HepG2 (cell line): ENCODE measurements at regions not wholly inside any gene's neighbourhood (a gene's known extent, or its start where the extent isn't known, plus 50 kb on each side); places are given as distances from the start of the nearest gene placed in this dataset.

Experiments used
- ATAC-seq: fragments of 200-7000 bp; cut with Tn5 transposase; 3 replicates; pipeline ENCODE4 v1.9.1; 2020; ENCODE audit warnings: mild to moderate bottlenecking, moderate library complexity
- BruUV-seq: library from RNA; stranded (reverse); fragments of 400-500 nt; replicated peaks from 2 replicates; lab custom pipeline; 2021; lab: Mats Ljungman, UMichigan
- CTCF ChIA-PET: fragments of 300-600 bp; formaldehyde crosslinking; extraction: SDS; loops from one replicate; lab custom pipeline; 2021; ENCODE audit warnings: low total read pairs, inconsistent platforms, low intra/inter-chr PET ratio; lab: Yijun Ruan, JAX
- POLR2A ChIA-PET: fragments of 350-600 bp; sonication (Branson Sonifier 250); formaldehyde crosslinking; loops from one replicate; lab custom pipeline; 2020; ENCODE audit warnings: antibody characterized with exemption, inconsistent platforms; lab: Yijun Ruan, JAX
- DNase-seq: peaks from one replicate; pipeline ENCODE4 v3.0.0-alpha.2; 2015; ENCODE audit warnings: low spot score
- FAIRE-seq: peaks from 3 replicates; lab custom pipeline; 2011; peaks lifted over from hg19 to GRCh38; lab: Jason Lieb, UNC
- H2AFZ ChIP-seq: one replicate; pipeline ENCODE4 v1.6.1; 2011; ENCODE audit warnings: low read length, inconsistent platforms
- H3K27ac ChIP-seq: fragments of 300-600 bp; 3 replicates; pipeline ENCODE4 v1.8.0; 2011; ENCODE audit warnings: mixed run types, mild to moderate bottlenecking, mixed read lengths, low read length, inconsistent platforms; ENCODE audit not compliant: insufficient read depth; ENCODE audit errors: extremely low read length
- H3K27me3 ChIP-seq, 2 experiments: fragments of 200-600 bp in 1 of 2; 2 replicates in 1 of 2; 3 replicates in 1 of 2; pipeline versions ENCODE4 v1.6.0 to v1.8.0; 2011; ENCODE audit warnings: low read length in 2 of 2, mild to moderate bottlenecking in 2 of 2, moderate library complexity in 2 of 2, inconsistent platforms in 1 of 2; ENCODE audit not compliant: insufficient read depth in 2 of 2, control insufficient read depth in 1 of 2
- H3K36me3 ChIP-seq, 2 experiments: fragments of 200-600 bp in 1 of 2; replicated peaks in 1 of 2; 2 replicates in 1 of 2; 3 replicates in 1 of 2; pipeline versions ENCODE4 v1.5.1 to v1.8.0; 2011; ENCODE audit warnings: low read length in 2 of 2, inconsistent platforms in 1 of 2; ENCODE audit not compliant: insufficient read depth in 2 of 2, control insufficient read depth in 1 of 2
- H3K4me1 ChIP-seq: 2 replicates; pipeline ENCODE4 v1.5.1; 2012; ENCODE audit warnings: low read length, inconsistent platforms; ENCODE audit not compliant: insufficient read depth
- H3K4me2 ChIP-seq: 2 replicates; pipeline ENCODE4 v1.6.0; 2011; ENCODE audit warnings: low read depth, low read length, inconsistent platforms
- H3K4me3 ChIP-seq, 3 experiments: fragments of 200-600 bp in 1 of 3; sonication (generic), shearing (Covaris generic) in 1 of 3; replicated peaks in 1 of 3; 2 replicates each; pipeline ENCODE4 v1.5.1; 2011 to 2016; ENCODE audit warnings: low read length in 3 of 3, inconsistent platforms in 2 of 3, low read depth in 2 of 3, mild to moderate bottlenecking in 2 of 3, control low read depth in 1 of 3, mixed read lengths in 1 of 3; ENCODE audit not compliant: insufficient read depth in 1 of 3
- H3K79me2 ChIP-seq: one replicate; pipeline ENCODE4 v1.6.1; 2011; ENCODE audit warnings: low read length, inconsistent platforms; ENCODE audit not compliant: insufficient read depth
- H3K9ac ChIP-seq: 2 replicates; pipeline ENCODE4 v1.6.0; 2011; ENCODE audit warnings: mild to moderate bottlenecking, low read depth, low read length, inconsistent platforms; ENCODE audit not compliant: insufficient read depth
- H3K9me3 ChIP-seq: 2 replicates; pipeline ENCODE4 v1.5.1; 2012; ENCODE audit warnings: mild to moderate bottlenecking, low read length
- H4K20me1 ChIP-seq: 2 replicates; pipeline ENCODE4 v1.6.0; 2011; ENCODE audit warnings: inconsistent platforms, mild to moderate bottlenecking, low read length, moderate library complexity; ENCODE audit not compliant: insufficient read depth
- BHLHE40 ChIP-seq: IDR thresholded peaks from 2 replicates; pipeline ENCODE4 v1.6.1; 2011; ENCODE audit warnings: low read length, improper control_type of control experiment
- EED ChIP-seq: sonication (generic); formaldehyde crosslinking; IDR thresholded peaks from 2 replicates; pipeline ENCODE4 v1.5.0; 2020; ENCODE audit warnings: mild to moderate bottlenecking, missing genetic modification reagents
- NFYC ChIP-seq: IDR thresholded peaks from 2 replicates; pipeline ENCODE4 v1.6.1; 2016; ENCODE audit warnings: missing genetic modification reagents, missing compliant biosample characterization
- POLR2G ChIP-seq: fragments of 200-400 bp; formaldehyde crosslinking; IDR thresholded peaks from 2 replicates; pipeline ENCODE4 v1.6.1; 2018; ENCODE audit warnings: mild to moderate bottlenecking, low read depth, low read length, moderate library complexity
- RBM39 ChIP-seq: fragments of 200-400 bp; formaldehyde crosslinking; IDR thresholded peaks from one replicate; pipeline ENCODE4 v1.6.1; 2018; ENCODE audit warnings: antibody characterized with exemption, mild to moderate bottlenecking, low read depth, low read length; ENCODE audit not compliant: poor library complexity, severe bottlenecking
- SKI ChIP-seq: fragments of 450-650 bp; IDR thresholded peaks from one replicate; pipeline ENCODE4 v1.6.1; 2018; ENCODE audit warnings: mild to moderate bottlenecking; ENCODE audit not compliant: partially characterized antibody
- SMARCC2 ChIP-seq: fragments of 450-650 bp; IDR thresholded peaks from 2 replicates; pipeline ENCODE4 v1.6.1; 2017; ENCODE audit warnings: antibody characterized with exemption, mild to moderate bottlenecking
- SNAPC2 ChIP-seq: sonication (generic); formaldehyde crosslinking; IDR thresholded peaks from 2 replicates; pipeline ENCODE4 v1.8.1; 2022; ENCODE audit warnings: mild to moderate bottlenecking, missing genetic modification reagents
- SSRP1 ChIP-seq: IDR thresholded peaks from 2 replicates; pipeline ENCODE4 v1.6.1; 2016; ENCODE audit warnings: control low read depth
- STAG1 ChIP-seq: sonication (generic); formaldehyde crosslinking; IDR thresholded peaks from 2 replicates; pipeline ENCODE4 v1.4.0; 2020; ENCODE audit warnings: missing genetic modification reagents
- STAT5B ChIP-seq: sonication (generic); formaldehyde crosslinking; IDR thresholded peaks from 2 replicates; pipeline ENCODE4 v1.4.0; 2020; ENCODE audit warnings: missing genetic modification reagents
- TEAD2 ChIP-seq: sonication (generic); formaldehyde crosslinking; IDR thresholded peaks from 2 replicates; pipeline ENCODE4 v1.9.0; 2021; ENCODE audit warnings: missing genetic modification reagents
- ZNF124 ChIP-seq: sonication (generic); formaldehyde crosslinking; IDR thresholded peaks from 2 replicates; pipeline ENCODE4 v1.4.0; 2020; ENCODE audit warnings: missing genetic modification reagents
- ZNF205 ChIP-seq: IDR thresholded peaks from 2 replicates; pipeline ENCODE4 v1.6.1; 2018; ENCODE audit warnings: missing biosample characterization, missing genetic modification reagents
- ZNF251 ChIP-seq: sonication (generic); formaldehyde crosslinking; IDR thresholded peaks from 2 replicates; pipeline ENCODE4 v1.9.0; 2021; ENCODE audit warnings: mild to moderate bottlenecking, missing genetic modification reagents
- WGBS: methylation state at CpG from one replicate; pipeline ENCODE4 v1.1.6; 2017; ENCODE audit warnings: low lambda C conversion rate; 5-methylcytosine and 5-hydroxymethylcytosine counted together
- in situ Hi-C: cut with HindIII; loops from 2 replicates; pipeline ENCODE4 v1.10.0; 2017; ENCODE audit warnings: low pct_unique_long_range_greater_than_20kb; ENCODE audit not compliant: extremely low pct_ligation_motif_present
- intact Hi-C: fragments of 100-400 bp; cut with micrococcal nuclease; formaldehyde crosslinking; loops from one replicate; pipeline ENCODE4 v1.10.0; 2022; ENCODE audit not compliant: unreplicated experiment
- TF ChIP-seq, protein P1 (sequence below): sonication (generic); formaldehyde crosslinking; conservative IDR thresholded peaks from 2 replicates; pipeline ENCODE4 v1.4.0; 2020; ENCODE audit warnings: missing genetic modification reagents
- TF ChIP-seq, protein P2 (sequence below): sonication (generic); formaldehyde crosslinking; IDR thresholded peaks from 2 replicates; pipeline ENCODE4 v1.8.1; 2023; ENCODE audit warnings: missing genetic modification reagents, inconsistent platforms, borderline replicate concordance
- TF ChIP-seq, protein P3 (sequence below): sonication (generic); formaldehyde crosslinking; IDR thresholded peaks from 2 replicates; pipeline ENCODE4 v1.4.0; 2020; ENCODE audit warnings: mild to moderate bottlenecking, missing genetic modification reagents, borderline replicate concordance
- TF ChIP-seq, protein P4 (sequence below): sonication (generic); formaldehyde crosslinking; IDR thresholded peaks from 2 replicates; pipeline ENCODE4 v1.4.0; 2020; ENCODE audit warnings: missing genetic modification reagents, mild to moderate bottlenecking, borderline replicate concordance

DNA sequence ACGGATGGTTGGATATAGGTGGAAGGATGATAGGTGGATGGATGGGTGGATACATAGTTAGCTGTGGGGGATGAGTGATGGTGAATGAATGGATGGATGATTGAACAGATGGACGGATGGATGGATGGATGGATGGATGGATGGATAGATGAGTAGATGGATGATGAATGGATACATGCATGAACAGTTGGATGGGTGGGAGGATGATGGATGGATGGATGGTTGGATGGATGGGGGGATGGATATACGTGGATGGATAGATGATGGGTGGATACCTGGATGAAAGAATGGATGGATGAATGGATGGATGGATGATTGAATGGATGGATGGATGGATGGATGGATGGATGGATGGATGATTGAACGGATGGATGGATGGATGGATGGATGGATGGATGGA, 68.4 kb upstream of the PRR5 start:
- no peak overlapping the region for H3K4me3 ChIP-seq
- intact Hi-C loops: no loop called here
- no peak overlapping the region for H3K4me2 ChIP-seq
- TF ChIP-seq SNAPC2 (CRISPR knock-in tag) (no peak), TEAD2 (CRISPR knock-in tag) (no peak), STAG1 (no peak), SSRP1 (CRISPR knock-in tag) (no peak), STAT5B (no peak), SKI (no peak), ZNF251 (CRISPR knock-in tag) (no peak), SMARCC2 (no peak), ZNF205 (CRISPR knock-in tag) (no peak), NFYC (CRISPR knock-in tag) (no peak), ZNF124 (CRISPR knock-in tag) (no peak), POLR2G (no peak), RBM39 (no peak), BHLHE40 (no peak), EED (CRISPR knock-in tag) (no peak)
- TF ChIP-seq, protein P1, sequence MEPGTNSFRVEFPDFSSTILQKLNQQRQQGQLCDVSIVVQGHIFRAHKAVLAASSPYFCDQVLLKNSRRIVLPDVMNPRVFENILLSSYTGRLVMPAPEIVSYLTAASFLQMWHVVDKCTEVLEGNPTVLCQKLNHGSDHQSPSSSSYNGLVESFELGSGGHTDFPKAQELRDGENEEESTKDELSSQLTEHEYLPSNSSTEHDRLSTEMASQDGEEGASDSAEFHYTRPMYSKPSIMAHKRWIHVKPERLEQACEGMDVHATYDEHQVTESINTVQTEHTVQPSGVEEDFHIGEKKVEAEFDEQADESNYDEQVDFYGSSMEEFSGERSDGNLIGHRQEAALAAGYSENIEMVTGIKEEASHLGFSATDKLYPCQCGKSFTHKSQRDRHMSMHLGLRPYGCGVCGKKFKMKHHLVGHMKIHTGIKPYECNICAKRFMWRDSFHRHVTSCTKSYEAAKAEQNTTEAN (CRISPR knock-in tag): no peak
- TF ChIP-seq, protein P2, sequence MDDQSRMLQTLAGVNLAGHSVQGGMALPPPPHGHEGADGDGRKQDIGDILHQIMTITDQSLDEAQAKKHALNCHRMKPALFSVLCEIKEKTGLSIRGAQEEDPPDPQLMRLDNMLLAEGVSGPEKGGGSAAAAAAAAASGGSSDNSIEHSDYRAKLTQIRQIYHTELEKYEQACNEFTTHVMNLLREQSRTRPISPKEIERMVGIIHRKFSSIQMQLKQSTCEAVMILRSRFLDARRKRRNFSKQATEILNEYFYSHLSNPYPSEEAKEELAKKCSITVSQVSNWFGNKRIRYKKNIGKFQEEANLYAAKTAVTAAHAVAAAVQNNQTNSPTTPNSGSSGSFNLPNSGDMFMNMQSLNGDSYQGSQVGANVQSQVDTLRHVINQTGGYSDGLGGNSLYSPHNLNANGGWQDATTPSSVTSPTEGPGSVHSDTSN (CRISPR knock-in tag): no peak
- TF ChIP-seq, protein P3, sequence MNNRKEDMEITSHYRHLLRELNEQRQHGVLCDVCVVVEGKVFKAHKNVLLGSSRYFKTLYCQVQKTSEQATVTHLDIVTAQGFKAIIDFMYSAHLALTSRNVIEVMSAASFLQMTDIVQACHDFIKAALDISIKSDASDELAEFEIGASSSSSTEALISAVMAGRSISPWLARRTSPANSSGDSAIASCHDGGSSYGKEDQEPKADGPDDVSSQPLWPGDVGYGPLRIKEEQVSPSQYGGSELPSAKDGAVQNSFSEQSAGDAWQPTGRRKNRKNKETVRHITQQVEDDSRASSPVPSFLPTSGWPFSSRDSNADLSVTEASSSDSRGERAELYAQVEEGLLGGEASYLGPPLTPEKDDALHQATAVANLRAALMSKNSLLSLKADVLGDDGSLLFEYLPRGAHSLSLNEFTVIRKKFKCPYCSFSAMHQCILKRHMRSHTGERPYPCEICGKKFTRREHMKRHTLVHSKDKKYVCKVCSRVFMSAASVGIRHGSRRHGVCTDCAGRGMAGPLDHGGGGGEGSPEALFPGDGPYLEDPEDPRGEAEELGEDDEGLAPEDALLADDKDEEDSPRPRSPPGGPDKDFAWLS: no peak
- TF ChIP-seq, protein P4, sequence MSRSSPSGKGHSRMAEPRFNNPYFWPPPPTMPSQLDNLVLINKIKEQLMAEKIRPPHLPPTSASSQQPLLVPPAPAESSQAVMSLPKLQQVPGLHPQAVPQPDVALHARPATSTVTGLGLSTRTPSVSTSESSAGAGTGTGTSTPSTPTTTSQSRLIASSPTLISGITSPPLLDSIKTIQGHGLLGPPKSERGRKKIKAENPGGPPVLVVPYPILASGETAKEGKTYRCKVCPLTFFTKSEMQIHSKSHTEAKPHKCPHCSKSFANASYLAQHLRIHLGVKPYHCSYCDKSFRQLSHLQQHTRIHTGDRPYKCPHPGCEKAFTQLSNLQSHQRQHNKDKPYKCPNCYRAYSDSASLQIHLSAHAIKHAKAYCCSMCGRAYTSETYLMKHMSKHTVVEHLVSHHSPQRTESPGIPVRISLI (CRISPR knock-in tag): no peak
- TF ChIP-seq, all 625 proteins: peak for 0
- H4K20me1 ChIP-seq: no peaks in the 10 kb centered on the region
- no peak overlapping the region for H3K27ac ChIP-seq
- FAIRE-seq (no peak), ATAC-seq (no peak), DNase-seq (no peak)
- ChIA-PET POLR2A (no interaction called here), CTCF (no interaction called here)
- H3K9me3 ChIP-seq: no peaks in the 10 kb centered on the region
- H3K4me1 ChIP-seq: peaks cover 16% of the 10 kb centered on the region
- no TSS peak for BruUV-seq
- no peaks in the 10 kb centered on the region for H3K79me2 ChIP-seq
- no peak overlapping the region for H3K9ac ChIP-seq
- 41% methylated on average over 4 of the region's 4 CpGs for WGBS
- peaks cover 0 to 6% of the 10 kb centered on the region in 2 experiments; a peak in 2 of 5 replicates for H3K27me3 ChIP-seq
- H3K36me3 ChIP-seq: no peaks in the 10 kb centered on the region
- in situ Hi-C loops: loop anchor here (25.0 kb wide), 1 partner anchor 746 kb away; the partner anchor contains the start of gene PNPLA5
- H2AFZ ChIP-seq: no peak overlapping the region
